ENCODE measurements at regions not wholly inside any gene's neighbourhood (a gene's known extent, or its start where the extent isn't known, plus 50 kb on each side); places are given as distances from the start of the nearest gene placed in this dataset.

- TF ChIP-seq CTCF (optimal IDR thresholded peaks at IDR 0.05 in 1 of 3, IDR thresholded peaks at IDR 0.05 in 1 of 3, conservative IDR thresholded peaks at IDR 0.05 in 1 of 3; ENCODE audit: extremely low read depth in 1 of 3, insufficient read depth in 2 of 3, low read length in 3 of 3): no peak
- no peak for TF ChIP-seq EZH2 (IDR thresholded peaks at IDR 0.05; ENCODE audit: low read length)
Observed at GRCh38 chr6:77180326-77180725, 283.0 kb downstream of the HTR1B start.

Measured in keratinocyte (primary cell).